HG03521 (cell line): ENCODE measurements at regions not wholly inside any gene's neighbourhood (a gene's known extent, or its start where the extent isn't known, plus 50 kb on each side); places are given as distances from the start of the nearest gene placed in this dataset.
A peak's percentile ranks its signal among the peaks of the same experiment; 100 is the strongest.
"Not testable (repeated sequence)": the region's sequence is repeated elsewhere in the genome, so short reads cannot be mapped to it uniquely, and the experiment has no call there.

ENCODE experiments used
- ATAC-seq: cut with Tn5 transposase; IDR thresholded peaks from one replicate; pipeline ENCODE4 v1.9.1; 2021; ENCODE audit warnings: mild to moderate bottlenecking, moderate library complexity; ENCODE audit not compliant: unreplicated experiment

DNA sequence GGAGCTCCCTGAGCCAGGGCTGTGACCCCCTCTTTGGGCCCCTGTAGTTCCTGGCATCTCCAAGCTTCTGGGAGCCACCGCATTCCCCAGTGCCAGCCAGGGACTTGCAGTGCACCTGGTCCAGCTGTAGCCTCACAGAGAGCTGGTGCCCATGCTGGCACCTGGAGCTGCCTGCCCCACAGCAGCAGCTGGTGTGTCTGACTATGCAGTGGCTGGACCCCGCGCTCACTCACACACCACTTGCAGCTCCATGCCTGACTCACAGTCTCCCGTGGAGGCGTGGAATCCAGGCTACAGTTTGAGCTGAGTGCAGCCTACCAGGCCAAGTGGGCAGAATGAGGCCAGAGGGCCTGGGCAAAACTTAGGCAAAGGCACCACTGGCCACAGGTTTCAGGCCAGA is 102.2 kb upstream of the NAMPT start:
- no peak for ATAC-seq

DNA sequence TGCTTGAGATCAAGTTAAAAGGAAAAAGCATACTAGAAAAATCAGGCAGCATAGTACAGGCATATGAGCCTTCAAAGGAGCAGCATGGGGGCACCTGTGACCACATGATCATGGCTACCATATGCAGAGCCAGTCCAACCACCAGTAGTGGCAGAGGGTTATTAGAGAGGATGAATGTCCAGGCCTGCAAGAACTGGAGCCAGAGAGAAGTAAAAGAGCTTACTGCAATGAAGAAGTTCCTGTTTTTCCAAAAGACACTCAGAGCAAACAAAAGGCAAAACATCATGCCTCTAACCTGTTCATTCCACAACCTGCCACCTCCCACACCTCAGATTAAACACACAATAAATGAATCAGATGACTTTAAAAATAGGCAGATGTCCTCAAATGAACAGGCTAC is 99.6 kb upstream of the NAMPT start:
- no peak for ATAC-seq

DNA sequence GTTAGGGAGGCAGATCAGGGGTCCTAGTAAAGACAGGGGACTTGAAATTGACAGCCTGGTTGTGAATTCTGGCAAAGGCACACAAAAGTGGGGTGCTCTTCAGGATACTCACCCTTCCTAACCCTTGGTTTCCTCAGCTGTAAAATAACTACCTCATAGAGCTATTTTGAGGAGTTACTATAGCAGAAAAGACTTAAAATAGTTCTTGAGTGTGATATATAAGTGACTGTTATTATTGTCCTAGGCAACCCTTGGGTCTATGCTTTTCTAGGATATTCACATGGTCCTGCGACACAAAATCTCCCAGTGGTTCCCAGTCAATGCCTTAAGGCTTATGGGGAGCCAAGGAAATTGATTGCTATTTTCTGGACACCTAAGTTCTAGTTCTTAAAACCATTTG is 98.1 kb upstream of the NAMPT start:
- no peak for ATAC-seq

DNA sequence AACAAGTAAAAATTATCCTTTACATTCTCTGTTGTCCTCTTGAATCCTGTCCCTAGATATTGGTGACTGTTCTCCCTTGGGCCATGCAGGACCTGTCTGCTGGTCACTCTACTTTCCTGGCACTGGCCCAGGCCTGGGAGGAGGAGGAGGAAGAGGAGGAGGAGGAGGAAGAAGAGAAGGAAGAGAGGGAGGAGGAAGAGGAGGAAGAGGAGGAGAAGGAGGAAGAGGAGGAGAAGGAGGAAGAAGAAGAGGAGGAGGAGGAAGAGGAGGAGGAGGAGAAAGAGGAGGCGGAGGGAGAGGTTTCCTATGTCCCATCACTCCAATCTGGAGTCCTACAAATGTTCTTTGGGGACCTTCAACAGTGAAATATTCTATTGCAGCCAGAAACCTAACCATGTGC is 97.3 kb upstream of the NAMPT start:
- no peak for ATAC-seq

DNA sequence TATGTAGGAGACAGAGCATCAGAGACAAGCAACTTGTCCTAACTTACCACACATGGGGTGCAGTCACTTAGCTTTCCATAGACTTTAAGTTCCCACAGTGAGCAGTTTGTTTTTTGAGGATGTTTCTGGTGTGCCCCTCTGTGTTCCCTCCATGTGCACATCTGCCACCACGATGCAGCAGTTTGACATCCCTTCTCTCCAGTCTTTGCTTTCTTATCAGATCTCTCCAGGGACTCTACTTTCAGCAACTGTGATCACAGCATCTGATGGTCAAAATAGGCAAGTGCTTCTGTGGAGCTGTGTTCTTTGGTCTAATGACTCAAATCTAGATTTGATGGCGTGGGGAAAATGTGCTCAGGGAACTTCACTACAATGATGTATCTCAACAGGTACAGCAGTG is 96.5 kb upstream of the NAMPT start:
- no peak for ATAC-seq

DNA sequence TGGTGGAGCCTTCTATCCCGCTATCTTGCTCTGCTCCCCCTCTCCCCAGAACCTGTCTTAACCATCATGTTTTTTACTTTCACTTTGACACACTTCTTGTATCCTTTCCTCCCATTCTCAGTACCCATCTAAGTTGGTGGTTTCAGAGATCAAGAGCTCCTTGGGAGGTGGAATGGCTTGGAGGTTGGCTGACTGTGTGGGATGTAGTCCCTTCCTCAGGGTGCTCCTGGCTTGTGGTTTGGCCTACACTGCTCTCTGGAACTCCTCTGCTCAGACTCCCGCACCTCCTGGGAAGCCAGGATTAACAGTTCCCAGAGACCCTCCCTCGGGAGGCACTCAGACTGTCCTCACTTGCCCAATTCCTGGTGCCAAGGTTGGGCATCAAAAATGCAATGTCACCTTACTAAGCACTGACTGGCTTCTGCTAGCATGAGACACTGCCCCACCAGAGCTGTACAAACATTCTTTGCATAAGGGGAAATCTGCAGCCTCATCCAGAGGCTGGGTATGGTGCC is 93.1 kb upstream of the NAMPT start:
- no peak for ATAC-seq

DNA sequence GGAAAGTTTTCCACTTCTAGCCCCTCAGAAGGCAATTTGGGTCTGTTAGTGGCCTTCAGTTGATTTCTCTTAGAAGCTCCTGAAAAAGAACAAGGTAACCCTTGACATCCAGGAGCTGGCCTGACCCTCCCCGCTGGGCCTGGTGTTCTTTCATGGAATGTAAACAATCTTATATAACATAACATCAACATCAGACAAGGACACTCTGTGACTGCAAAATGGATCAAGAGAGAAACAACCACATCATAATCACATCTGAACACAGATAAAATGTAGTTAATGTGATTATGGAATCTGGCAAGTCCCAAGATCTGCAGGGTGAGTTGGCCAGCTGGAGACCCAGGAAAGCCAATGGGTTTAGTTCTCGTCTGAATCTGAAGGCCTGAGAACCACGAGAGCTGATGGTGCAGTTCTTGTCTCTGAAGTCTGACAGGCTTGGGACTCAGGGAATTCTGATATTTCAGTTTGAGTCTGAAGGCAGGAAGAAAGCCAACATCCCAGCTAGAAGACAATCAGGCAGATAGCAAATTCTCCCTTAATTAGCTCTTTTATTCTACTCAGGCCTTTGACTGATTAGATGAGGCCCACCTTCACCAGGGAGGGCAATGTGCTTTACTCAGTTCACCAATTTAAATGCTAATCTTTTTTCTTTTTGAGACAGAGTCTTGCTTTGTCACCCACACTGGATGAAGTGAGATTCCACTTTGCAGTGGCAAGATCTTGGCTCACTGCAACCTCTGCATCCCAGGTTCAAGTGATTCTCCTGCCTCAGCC is 91.4 kb upstream of the NAMPT start:
- ATAC-seq = no peak

DNA sequence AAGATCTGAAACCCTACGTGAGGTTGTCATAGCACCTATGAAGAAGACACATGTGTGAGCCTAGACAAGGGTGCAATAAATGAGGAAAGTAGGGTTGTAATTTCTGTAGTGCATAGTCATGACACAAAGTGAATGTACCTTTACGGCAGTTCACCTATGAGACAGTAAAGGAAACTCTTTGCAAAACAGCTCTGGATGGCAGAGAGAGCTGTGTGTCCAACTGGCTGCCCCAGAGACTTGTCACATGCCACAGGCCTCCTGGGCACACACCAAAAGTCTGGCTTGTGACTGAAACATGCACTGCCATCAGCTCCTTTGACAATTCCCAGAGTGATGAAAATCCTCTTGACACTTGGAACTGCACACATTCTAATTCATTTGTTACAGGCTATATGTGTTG is 90.7 kb upstream of the NAMPT start:
- ATAC-seq = no peak

DNA sequence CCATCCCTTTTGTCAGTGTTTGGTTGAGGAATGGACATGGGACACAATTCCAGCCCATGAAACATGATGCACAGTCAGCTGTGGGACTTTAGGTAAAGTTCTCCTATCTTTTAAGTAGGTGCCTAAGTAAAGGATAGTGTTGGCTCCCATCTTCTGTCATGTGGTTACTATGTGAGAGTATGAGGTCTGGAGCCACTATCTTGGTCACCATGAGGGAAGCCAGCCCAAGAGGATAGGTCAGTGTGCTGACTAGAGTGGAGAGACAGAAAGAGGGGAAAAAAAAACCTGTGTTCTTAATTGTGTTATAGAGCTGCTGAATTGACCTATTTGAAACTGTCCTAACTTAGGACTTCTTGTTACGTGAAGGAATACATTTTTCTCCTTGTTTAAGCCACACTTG is 89.7 kb upstream of the NAMPT start:
- ATAC-seq = no peak

DNA sequence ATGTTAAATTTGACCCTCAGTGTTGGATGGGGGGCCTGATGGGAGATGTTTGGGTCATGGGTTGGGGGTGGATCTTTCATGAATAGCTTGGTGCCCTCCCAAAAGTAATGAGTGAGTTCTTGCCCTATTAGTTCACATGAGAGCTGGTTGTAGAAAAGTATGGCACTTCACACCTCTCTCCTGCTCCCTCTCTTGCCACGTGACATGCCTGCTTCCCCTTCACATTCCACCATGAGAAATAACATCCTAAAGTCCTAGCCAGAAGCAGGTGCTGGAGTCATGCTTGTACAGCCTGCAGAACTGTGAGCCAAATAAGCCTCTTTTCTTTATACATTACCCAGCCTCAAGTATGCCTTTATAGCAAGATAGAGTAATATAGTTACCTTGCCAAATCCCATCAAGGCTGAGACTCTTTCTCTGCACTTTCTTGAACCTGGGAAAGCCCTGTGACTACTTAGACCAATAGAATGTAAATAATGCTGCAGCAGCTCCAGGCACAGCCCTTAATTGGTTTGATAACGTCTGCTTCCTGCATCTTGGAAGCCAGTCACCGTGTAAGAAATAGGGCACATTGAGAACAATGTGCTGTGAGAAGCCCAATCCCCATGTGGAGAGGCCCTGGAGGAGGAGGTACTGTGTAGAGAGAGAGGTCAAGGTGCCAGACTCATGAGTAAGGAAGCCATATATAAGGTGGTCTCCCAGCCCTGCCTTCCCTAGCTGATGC is 88.0 kb upstream of the NAMPT start:
- no peak for ATAC-seq

DNA sequence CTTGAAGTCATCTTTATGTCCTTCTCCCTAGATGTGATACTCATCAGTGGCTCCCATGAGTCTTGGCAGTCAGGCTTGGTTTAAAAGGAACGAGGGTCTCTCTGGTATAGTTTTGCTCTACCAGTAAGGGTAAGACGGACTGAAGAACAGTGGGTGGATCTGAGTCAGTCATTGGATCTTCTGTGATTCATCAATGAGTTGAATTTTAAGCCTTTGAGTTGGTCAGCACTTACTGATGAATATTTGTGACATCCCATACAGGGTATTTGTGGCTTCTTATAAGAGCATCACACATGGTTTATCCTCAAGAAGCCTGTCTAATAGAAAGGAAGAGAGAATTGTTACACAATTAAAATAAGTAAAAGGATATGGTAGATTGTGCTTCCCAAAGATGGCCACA is 87.3 kb upstream of the NAMPT start:
- ATAC-seq = no peak

DNA sequence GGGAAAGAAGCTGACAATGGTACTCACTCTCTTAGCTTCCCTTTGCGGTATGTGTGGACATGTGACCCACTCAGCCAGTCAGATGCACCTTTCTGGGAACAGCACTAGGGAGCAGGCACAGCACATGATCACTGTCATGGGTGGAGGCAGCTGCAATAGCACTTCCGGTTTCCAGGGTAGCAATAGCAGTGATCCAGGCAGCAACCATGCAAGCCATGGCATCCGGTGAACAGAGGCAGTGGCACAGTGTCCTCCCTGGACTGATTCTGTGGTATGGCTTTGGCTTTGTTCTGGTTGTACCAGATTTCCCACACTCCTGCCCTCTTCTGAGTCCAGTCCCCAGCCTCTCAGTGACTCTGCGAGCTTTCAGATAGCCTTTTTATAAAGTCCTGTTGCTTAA is 86.8 kb upstream of the NAMPT start:
- ATAC-seq = no peak

DNA sequence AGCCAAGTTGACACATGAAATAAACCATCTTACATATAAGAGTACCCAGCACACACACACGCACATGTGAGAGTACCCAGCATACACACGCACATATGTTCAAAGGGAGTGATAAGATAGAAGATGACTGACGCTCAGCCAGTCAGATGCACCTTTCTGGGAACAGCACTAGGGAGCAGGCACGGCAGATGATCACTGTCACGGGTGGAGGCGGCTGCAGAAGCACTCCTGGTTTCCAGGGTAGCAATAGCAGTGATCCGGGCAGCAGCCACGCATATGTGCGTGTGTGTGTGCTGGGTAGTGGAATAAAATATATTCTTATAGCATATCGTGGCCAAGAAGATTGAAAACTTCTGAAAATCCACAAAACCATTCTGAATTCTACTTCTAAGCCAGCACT is 85.8 kb upstream of the NAMPT start:
- no peak for ATAC-seq

DNA sequence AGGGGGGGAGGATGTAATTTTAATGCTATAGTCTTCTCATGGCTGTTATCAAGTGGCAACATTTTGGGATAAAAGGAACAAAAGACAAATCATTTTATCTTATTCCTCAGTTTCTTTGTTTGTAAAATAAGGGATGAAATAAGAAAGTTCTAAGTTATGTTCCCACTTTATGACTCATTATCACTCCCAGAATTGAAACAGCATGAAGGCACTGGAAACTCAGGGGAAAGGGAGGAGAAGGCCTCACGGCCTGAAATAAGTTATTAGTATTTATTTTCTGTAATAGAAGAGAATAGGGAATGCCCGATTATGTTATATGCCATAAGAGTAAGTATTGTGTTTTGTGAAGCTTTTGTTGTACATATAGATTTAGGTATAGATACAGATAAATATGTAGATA is 85.0 kb upstream of the NAMPT start:
- no peak for ATAC-seq

DNA sequence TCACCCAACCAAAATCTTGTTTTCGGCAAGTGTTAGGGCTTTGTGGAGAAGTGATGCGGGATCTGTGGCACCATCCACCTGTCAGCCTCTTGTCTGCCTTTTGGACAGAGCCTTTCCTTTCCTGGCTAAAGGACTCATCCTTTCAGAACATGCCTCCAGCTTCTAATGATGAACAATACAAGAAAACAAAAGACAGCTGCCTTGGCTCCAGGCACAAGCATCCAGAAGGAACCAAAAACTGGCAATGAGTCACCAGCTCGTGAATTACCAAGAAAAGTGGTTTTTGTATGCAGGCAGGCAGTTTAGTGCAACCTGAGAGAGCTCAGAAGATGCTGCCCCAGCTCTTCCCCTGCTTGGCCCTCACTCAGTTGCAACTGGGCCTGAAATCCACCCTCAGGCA is 84.6 kb upstream of the NAMPT start:
- no peak for ATAC-seq

DNA sequence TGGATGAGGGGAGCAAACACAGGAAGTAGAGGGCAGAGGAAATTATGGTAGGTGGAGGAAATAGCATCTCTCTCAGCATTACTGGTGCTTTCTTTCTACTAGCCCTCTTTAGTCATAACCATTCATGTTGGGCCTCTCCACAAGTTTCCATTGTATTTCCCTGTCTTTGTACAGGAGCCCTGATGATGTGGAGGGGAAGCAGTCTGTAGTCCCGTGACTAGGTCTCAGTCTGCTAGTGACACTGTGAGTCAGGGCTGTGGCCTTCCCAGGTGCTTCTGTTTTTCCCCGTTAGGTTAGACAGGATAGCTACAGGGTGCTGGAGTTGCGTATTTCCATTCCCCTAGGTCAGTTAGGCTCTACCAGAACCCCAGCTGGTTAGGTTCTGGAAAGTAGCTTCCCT is 82.9 kb upstream of the NAMPT start:
- ATAC-seq = no peak

DNA sequence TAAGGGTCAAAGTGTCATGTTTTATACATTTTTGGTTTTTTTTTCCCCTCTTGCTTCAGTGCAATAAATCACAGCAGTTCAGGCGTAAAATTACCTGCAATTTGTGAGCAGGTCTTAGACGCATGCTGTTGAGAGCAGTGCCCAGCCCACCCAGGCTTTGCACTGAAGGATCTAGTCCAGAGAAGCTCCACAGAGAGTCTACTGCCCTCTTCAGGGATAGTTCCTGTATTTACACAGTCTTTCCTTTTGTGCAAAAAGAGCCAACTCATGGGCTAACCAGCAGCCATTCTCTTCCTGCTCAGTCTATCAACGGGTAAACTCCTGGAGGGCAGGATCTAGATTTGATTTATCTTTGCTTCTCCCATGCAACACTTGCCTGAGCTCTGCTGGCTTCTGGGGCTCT is 82.2 kb upstream of the NAMPT start:
- ATAC-seq = no peak

DNA sequence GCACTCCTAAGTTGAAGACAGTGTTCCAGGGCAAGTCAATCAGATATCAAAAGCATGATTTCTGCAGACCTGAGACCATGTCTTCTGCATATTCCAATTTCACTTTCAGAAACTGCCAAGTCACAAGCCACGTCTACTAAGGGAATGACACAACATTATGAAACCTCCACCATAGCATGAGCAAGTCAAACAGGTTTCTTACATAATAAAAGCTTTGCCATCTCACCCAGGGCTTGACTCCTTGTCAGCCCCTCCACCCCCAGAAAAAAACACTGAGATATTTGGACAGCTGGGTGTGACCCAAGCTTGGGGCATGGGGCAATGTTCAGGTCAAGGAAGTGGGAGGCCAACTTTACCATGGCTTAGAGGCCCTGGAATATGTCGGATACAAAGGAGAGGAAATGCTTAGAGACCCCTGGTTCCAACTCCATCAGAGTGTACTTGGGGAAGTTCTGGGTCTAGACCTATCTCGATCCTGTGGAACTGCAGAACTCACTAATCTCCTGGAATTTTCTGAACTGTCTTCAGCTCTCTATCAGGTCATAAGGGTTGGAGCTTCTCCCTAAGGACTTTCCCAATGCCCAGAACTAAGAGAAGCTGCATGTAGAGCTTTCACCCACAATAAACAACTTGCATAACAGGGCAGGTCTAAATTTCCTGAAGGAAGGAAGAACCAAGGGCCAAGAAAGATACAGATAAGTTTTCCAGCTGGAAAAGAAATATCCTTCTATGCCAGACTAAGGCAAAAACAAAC is 80.6 kb upstream of the NAMPT start:
- ATAC-seq = peak; percentile 84

DNA sequence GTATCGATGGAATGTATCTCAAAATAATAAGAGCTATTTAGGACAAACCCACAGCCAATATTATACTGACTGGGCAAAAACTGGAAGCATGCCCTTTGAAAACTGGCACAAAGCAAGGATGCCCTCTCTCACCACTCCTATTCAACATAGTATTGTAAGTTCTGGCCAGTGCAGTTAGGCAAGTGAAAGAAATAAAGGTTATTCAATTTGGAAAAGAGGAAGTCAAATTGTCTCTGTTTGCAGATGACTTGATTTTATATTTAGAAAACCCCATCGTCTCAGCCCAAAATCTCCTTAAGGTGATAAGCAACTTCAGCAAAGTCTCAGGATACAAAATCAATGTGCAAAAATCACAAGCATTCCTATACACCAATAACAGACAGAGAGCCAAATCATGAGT is 77.7 kb upstream of the NAMPT start:
- not testable (repeated sequence) for ATAC-seq

DNA sequence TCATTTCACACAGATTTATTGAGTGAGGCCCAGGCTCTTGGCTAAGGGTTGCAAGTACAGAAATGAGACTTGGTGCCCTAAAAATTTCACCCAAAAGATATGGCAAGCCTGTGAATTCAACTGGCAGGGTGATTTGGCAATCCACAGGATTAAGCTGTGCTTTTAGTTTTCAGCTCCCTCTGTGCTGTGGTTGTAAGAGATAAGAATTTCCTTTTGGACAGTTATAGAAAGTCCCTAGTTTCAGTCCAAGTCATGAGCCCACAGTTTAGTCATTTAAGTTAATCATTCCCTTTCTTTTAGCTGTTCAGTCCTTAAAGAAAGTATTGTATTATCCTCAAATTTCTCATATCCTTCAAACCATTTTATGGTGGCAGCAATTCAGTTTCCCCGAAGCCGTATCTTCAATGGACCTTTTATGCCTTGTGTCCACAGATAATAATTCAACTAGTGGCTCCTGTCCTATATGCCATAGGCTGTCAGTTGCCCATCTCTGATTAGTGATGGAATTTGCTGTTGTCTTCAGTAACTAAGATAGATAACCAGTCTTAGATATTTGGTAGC is 73.4 kb upstream of the NAMPT start:
- ATAC-seq = no peak

DNA sequence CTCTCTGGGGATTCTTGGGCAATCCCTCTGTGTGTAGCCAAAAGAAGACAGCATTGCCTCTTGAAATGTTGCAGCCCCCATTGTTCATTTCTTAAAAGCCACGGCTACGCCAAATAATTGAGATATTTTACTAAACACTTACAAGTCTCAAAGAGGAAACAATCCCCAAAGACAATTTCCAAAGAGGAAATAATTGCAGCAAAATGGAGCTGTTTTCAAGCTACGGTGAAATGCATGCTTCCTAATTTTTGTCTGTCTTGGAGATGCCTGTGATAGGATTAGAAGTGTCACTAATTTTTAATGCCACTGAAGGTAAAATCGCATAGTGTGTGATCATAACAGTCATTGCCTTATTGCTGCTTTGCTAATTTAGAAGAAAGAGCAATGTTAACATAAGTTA is 72.9 kb upstream of the NAMPT start:
- no peak for ATAC-seq
